Stimulated activated CD4-positive, alpha-beta T cell treated with anti-CD3 and anti-CD28 coated beads, Interleukin-1b, Interleukin-23, amount 100 ng/mL, for 1 hour (primary cell): ENCODE measurements at regions not wholly inside any gene's neighbourhood (a gene's known extent, or its start where the extent isn't known, plus 50 kb on each side); places are given as distances from the start of the nearest gene placed in this dataset.

Experiments
- DNase-seq, 2 donors: peaks; one replicate each; pipeline ENCODE4 v3.0.0-alpha.2; 2020; ENCODE audit warnings: low read depth in 2 of 2

- DNase-seq: no peak
These were observed 629.7 kb upstream of the ZNF608 start for GRCh38 chr5:125376059-125376641.

- DNase-seq: no peak
These were observed 630.7 kb upstream of the ZNF608 start for GRCh38 chr5:125377141-125377540.

- no peak for DNase-seq
These were observed 634.9 kb upstream of the ZNF608 start for GRCh38 chr5:125381290-125381689.

- DNase-seq: no peak
These were observed 637.6 kb upstream of the ZNF608 start for GRCh38 chr5:125384071-125384470.

GRCh38 chr5:125390326-125390725 lies 643.9 kb upstream of the ZNF608 start:
- no peak for DNase-seq

DNA sequence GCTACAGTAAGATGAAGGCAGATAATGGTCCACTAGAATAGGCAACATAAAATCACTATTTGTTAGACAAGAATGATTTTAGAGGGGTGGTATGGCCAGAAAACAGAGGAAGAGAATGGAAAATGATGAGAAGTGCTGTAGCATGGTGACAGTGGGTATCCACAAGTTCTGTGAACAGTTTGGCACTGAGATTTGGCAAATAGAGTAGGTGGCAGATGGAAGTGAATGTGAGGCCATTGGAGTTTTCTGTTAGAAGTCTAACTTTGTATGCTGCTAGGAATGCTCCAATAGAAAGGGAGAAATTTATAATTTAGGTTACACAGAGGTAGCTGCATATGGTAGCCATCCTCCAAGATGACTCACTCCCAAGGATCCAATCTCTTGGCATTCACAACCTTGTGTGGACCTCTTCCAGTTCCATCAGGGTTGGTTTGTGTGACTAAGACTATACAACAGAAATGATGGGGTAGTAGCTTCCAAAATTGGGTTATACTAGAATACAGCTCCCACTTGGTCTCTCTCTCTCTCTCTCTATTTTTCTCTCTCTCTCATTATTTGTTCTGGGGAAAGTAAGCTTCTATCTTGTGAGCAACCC lies 646.9 kb upstream of the ZNF608 start:
- DNase-seq: no peak

DNA sequence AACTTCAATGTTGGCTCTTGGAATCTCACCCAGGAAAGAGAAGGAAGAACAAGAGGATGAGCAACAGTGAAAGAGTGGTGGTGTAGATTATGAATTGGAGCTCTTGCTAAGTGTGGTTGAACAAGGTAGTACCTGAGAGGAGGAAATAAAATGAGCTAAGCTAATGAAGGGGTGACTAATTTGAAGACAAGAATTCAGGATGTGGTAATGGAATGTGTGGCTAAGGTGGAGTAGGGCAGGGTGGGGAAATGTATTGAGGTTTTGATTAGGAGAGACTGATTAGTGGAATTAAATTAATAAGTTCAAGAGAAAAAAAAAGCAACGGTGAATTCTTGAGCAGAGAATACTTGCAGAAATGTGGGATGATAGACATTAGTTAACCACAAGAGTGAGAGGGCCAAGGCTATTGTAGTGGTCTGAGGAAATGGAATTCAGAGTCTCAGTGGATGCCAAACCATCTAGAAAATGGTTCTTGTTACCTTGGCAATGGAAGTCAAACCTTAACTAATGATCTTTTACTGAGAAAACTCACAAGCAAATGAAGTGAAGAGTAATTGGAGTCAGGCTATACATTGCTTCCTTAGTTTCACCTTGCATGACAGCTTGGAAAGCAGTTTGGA lies 648.3 kb upstream of the ZNF608 start:
- no peak for DNase-seq

GRCh38 chr5:125396462-125396861 lies 650.0 kb upstream of the ZNF608 start:
- DNase-seq: no peak

DNA sequence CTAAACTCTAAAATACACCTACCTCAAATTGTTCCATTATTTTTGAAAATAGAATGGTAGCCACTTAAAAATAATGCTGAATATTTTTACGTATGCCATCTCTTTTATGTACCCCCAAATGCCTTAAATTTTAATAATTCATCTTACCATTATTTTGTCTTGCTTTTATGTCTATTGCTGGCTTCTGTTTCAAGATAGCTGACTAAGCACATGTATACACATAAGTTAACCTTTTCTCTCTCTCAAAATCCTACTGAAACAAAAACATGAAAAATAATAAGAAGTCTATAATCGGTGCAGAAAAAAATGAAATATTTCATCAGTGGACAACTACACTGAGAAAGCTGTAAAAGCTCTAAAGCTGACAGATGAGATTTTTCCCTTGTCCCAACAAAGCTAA lies 652.0 kb upstream of the ZNF608 start:
- DNase-seq: no peak

DNA sequence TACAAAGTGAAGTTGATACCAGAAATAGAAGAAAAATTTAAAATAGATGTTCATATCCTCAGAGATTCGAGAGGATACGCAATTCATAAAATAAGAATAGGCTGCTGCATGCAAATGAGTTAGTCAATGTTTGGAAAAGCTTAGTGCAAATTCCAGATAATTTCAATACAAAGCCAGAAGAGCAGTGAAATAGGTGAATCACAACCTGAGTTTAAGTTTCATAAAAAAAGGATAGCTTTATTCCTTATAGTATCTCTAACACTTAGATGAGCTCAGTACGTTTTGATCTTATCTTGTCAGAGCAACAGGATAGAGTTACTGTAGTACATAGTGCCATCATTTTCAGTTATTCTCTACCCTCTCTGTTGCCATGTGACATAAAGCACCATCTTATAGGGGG lies 653.4 kb upstream of the ZNF608 start:
- DNase-seq: no peak

DNA sequence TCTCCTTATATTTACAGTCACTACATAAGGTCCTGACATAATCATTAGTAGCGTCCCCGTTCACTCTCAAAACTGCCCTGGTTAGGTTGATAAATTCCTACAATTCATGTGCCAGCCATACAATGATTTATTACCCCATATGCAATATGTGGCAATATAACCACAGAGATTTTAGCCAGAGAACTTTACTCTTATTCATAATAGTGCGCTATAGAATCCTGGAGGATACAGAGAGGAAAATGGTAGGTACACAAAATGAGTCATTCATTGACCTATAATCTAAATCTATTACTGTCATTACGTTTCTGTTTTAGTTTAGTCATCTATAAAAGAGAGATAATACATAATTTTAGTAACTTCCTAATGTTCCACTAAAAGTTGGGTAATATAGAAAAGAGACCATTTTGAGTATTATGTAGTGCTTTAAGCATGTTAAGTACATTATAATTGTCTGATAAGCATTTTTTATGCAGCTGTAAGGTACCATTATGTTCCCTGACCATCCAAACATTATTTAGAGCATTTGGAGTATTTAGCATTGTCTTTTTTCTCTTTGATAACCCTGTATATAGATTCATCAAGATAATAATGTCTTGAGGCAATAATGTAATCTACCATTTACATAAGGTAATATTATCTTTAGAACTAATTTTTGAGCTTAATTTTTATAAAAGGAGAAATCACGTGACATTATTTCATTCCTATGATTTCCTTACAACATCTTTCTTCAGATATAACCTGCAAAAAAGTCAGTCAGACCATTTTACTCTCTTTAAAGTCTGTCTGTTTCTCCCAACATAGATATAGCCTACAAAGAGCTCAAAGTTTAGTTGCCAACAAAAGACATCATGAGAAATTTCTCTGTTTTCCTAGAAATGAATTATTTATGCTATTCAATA lies 655.5 kb upstream of the ZNF608 start:
- no peak for DNase-seq

GRCh38 chr5:125402787-125403186 lies 656.3 kb upstream of the ZNF608 start:
- DNase-seq: no peak

- DNase-seq: no peak
These were observed 657.6 kb upstream of the ZNF608 start for GRCh38 chr5:125404056-125404455.

GRCh38 chr5:125408448-125409233 lies 662.2 kb upstream of the ZNF608 start:
- DNase-seq: no peak

DNA sequence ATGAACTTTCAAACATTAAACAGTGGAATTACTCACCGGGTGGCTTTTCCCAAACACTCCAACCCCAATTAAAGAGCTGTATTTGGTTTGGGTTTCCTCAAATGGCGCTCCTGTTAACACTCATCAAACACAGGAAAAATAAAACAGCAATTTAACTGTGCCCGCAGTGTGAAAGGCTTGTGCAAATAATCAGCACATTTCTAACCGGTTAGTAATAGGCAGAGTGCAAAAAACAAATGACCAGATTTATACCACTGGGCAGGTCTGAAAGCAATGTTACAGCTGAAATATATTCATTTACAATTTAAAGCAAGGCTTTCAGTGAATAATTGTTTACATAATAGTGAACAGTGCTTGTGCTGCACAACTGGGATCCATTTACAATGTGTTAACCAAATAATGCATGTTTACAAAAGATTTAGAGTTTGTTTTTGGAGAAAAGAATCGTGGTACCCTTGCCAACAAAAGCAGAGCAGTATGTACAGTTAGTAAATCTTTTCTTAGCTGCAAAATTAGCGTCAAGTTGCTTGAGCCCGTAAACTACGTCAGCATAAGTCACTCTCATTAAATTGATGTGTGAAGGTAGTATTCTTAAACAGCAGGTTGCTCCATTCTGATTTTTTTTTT lies 662.9 kb upstream of the ZNF608 start:
- DNase-seq: no peak

- DNase-seq: no peak
These were observed 663.6 kb upstream of the ZNF608 start for GRCh38 chr5:125409861-125410536.

GRCh38 chr5:125410537-125411070 lies 664.2 kb upstream of the ZNF608 start:
- no peak for DNase-seq

DNA sequence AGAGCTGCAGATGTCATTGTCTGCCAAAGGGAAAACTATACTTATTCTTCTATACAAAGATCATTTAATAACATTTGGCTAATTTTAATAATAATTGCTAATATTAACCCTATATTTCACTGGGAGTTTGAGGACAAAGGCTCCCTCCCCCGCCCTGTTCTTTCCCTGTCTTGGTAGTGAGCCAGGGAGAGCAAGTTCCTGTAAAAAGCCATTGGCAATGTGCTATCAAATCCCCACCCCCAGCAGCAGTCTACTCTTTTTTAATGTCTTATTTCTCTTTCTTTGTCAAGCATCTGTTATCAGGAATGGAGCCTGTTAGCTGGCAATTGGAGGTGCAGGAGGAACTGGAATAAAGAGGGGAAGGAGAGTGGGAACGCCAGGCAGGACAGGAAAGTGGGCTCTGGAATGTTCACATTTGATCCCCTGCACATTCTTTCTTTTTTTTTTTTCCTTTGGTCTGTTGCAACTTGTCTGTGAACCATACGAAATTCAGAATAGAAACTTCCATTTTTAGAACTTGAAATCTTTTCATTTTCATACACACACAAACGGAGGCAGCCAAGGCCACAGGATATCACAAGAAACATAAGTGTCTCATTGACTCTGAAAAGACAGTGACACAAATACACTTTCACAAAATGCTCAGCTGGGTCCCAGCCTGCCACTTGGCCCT lies 664.8 kb upstream of the ZNF608 start:
- DNase-seq: no peak

- DNase-seq: no peak
These were observed 665.5 kb upstream of the ZNF608 start for GRCh38 chr5:125411744-125412560.
